ENCODE measurements at regions not wholly inside any gene's neighbourhood (a gene's known extent, or its start where the extent isn't known, plus 50 kb on each side); places are given as distances from the start of the nearest gene placed in this dataset.
A peak's percentile ranks its signal among the peaks of the same experiment; 100 is the strongest.

DNA sequence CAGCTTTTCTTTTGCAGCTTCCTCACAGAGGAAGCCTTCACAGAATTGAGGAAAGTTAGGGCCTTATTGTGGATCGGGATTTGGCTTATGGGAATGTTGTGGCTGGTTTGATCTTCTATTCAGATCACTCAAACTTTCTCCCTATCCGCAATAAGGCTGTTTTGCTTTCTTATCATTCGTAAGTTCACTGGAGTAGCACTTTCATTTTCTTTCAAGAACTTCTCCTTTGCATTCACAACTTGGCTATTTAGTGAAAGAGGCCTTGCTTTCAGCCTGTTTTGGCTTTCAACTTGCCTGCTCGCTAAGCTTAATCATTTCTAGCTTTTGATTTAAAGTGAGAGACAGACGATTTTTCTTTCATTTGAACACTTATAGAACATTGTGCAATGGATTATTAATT lies 181.9 kb upstream of the B3GALT2 start:
- no peaks in the 10 kb centered on the region for H3K36me3 ChIP-seq (ENCODE audit: insufficient read depth, low read length)
- no peak overlapping the region for H3K27ac ChIP-seq (ENCODE audit: low read depth, low read length, poor library complexity, severe bottlenecking)
- no peaks in the 10 kb centered on the region for H3K27me3 ChIP-seq (ENCODE audit: insufficient read depth, low read length)
- H3F3A ChIP-seq (ENCODE audit: insufficient read depth, low read length): no peaks in the 10 kb centered on the region
- no peaks in the 10 kb centered on the region for H3K9me2 ChIP-seq (ENCODE audit: low read depth, low read length)
- no peaks in the 10 kb centered on the region for H4K20me1 ChIP-seq (ENCODE audit: insufficient read depth, low read length)
- no peaks in the 10 kb centered on the region for H3K9me3 ChIP-seq (ENCODE audit: low read length)
- no peak overlapping the region for H3K4me3 ChIP-seq (ENCODE audit: low read depth, low read length, poor library complexity, severe bottlenecking)
- no peaks in the 10 kb centered on the region for H3K79me2 ChIP-seq (ENCODE audit: insufficient read depth, low read length)
- H2AFZ ChIP-seq (ENCODE audit: low read length): peak overlapping the region; percentile 62; the same call in 1 of the 2 replicates
- H3K4me1 ChIP-seq (ENCODE audit: insufficient read depth, low read length, severe bottlenecking): no peaks in the 10 kb centered on the region
- H3K9ac ChIP-seq (ENCODE audit: low read length): no peak overlapping the region
- peak overlapping the region; percentile 10; the same call in 1 of the 2 replicates for H3K4me2 ChIP-seq (ENCODE audit: low read length)
- TF ChIP-seq EZH2 (IDR thresholded peaks at IDR 0.05; ENCODE audit: borderline replicate concordance, low read length): no peak

DNA sequence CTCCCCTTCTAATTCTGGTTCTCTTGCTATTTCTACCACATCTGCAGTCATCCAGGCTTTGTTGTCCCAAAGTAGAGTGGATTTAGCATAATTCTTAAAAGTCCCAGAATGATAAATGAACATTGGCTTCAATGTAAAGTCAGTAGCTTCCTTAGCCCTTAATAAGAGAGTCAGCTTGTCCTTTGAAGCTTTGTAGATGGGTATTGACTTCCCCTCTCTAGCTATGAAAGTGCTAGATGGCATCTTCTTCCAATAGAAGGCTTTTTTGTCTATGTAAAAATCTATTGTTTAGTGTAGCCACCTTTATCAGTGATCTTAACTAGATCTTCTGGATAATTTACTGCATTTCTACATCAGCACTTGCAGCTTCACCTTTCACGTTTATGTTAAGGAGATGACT lies 181.4 kb upstream of the B3GALT2 start:
- Histone ChIP-seq H3K27me3 (ENCODE audit: insufficient read depth, low read length) (no peaks in the 10 kb centered on the region), H2AFZ (ENCODE audit: low read length) (peak overlapping the region; percentile 62), H3K4me3 (ENCODE audit: low read depth, low read length, poor library complexity, severe bottlenecking) (no peak overlapping the region), H3K9me3 (ENCODE audit: low read length) (no peaks in the 10 kb centered on the region), H3K36me3 (ENCODE audit: insufficient read depth, low read length) (no peaks in the 10 kb centered on the region), H3K79me2 (ENCODE audit: insufficient read depth, low read length) (no peaks in the 10 kb centered on the region), H3K27ac (ENCODE audit: low read depth, low read length, poor library complexity, severe bottlenecking) (no peak overlapping the region), H3F3A (ENCODE audit: insufficient read depth, low read length) (no peaks in the 10 kb centered on the region), H3K9ac (ENCODE audit: low read length) (no peak overlapping the region), H3K9me2 (ENCODE audit: low read depth, low read length) (no peaks in the 10 kb centered on the region), H3K4me2 (ENCODE audit: low read length) (peak overlapping the region; percentile 10; the same call in 1 of the 2 replicates), H3K4me1 (ENCODE audit: insufficient read depth, low read length, severe bottlenecking) (no peaks in the 10 kb centered on the region), H4K20me1 (ENCODE audit: insufficient read depth, low read length) (no peaks in the 10 kb centered on the region)
- no peak for TF ChIP-seq EZH2 (IDR thresholded peaks at IDR 0.05; ENCODE audit: borderline replicate concordance, low read length)
- TF ChIP-seq, protein P1, sequence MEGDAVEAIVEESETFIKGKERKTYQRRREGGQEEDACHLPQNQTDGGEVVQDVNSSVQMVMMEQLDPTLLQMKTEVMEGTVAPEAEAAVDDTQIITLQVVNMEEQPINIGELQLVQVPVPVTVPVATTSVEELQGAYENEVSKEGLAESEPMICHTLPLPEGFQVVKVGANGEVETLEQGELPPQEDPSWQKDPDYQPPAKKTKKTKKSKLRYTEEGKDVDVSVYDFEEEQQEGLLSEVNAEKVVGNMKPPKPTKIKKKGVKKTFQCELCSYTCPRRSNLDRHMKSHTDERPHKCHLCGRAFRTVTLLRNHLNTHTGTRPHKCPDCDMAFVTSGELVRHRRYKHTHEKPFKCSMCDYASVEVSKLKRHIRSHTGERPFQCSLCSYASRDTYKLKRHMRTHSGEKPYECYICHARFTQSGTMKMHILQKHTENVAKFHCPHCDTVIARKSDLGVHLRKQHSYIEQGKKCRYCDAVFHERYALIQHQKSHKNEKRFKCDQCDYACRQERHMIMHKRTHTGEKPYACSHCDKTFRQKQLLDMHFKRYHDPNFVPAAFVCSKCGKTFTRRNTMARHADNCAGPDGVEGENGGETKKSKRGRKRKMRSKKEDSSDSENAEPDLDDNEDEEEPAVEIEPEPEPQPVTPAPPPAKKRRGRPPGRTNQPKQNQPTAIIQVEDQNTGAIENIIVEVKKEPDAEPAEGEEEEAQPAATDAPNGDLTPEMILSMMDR (IDR thresholded peaks at IDR 0.05; ENCODE audit: low read length): no peak

DNA sequence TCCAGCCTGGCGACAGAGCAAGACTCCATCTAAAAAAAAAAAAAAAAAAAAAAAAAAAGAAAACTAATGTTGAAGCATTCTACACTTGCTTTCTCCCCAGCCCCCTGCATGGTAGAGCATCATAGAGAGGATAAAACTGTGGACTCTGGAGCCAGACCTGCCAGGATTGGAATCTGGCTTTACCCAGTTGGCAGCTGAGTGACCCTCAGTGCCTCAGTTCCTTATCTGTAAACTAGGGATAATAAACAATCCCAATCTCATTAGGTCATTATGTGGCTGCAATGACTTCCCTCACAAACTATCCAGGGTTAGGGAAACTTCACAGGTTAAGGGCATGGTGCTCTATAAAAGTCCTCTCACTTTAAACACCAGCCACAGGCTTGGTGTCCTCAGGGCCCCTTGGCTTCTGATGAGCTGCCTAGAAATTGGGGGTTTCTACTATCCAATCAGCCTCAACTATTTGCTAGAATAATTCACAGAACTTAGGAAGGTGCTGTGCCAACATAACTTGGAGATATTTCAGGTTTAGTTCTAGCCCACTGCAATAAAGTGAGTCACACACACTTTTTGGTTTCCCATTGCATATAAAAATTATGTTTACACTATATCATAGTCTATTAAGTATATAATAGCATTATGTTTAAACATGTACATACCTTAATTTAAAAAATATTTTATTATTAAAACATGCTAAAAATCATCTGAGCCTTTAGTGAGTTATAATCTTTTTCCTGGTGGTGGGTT lies 180.5 kb upstream of the B3GALT2 start:
- no peak overlapping the region for H3K4me3 ChIP-seq (ENCODE audit: low read depth, low read length, poor library complexity, severe bottlenecking)
- H3K36me3 ChIP-seq (ENCODE audit: insufficient read depth, low read length): no peaks in the 10 kb centered on the region
- no peaks in the 10 kb centered on the region for H4K20me1 ChIP-seq (ENCODE audit: insufficient read depth, low read length)
- H2AFZ ChIP-seq (ENCODE audit: low read length): no peak overlapping the region
- TF ChIP-seq EZH2 (IDR thresholded peaks at IDR 0.05; ENCODE audit: borderline replicate concordance, low read length): no peak
- TF ChIP-seq, protein P1 (IDR thresholded peaks at IDR 0.05; ENCODE audit: low read length): no peak
- H3K27me3 ChIP-seq (ENCODE audit: insufficient read depth, low read length): no peaks in the 10 kb centered on the region
- H3F3A ChIP-seq (ENCODE audit: insufficient read depth, low read length): no peaks in the 10 kb centered on the region
- H3K9ac ChIP-seq (ENCODE audit: low read length): no peak overlapping the region
- H3K4me2 ChIP-seq (ENCODE audit: low read length): no peak overlapping the region
- no peak overlapping the region for H3K27ac ChIP-seq (ENCODE audit: low read depth, low read length, poor library complexity, severe bottlenecking)
- no peaks in the 10 kb centered on the region for H3K9me3 ChIP-seq (ENCODE audit: low read length)
- no peaks in the 10 kb centered on the region for H3K4me1 ChIP-seq (ENCODE audit: insufficient read depth, low read length, severe bottlenecking)
- H3K79me2 ChIP-seq (ENCODE audit: insufficient read depth, low read length): no peaks in the 10 kb centered on the region
- no peaks in the 10 kb centered on the region for H3K9me2 ChIP-seq (ENCODE audit: low read depth, low read length)

DNA sequence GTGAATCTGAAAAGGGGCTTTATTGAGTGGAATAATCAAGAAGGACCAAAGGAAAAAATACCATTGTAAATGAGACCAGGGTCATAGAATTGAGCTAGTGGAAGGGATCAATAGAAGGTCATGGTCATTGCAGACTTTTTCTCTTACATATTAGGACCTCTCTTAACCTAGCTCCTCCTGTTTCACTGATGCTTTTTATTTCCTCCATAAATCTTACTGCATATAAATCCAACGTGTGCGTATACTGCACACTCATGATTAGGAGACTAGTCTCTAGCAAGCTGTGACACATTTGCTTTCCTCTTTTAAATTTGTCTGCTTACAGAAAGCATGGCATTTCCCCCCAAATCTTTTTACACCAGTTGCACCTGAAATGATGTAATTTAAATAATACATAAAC lies 179.6 kb upstream of the B3GALT2 start:
- Histone ChIP-seq H3K4me1 (ENCODE audit: insufficient read depth, low read length, severe bottlenecking) (no peaks in the 10 kb centered on the region), H3F3A (ENCODE audit: insufficient read depth, low read length) (no peaks in the 10 kb centered on the region), H3K36me3 (ENCODE audit: insufficient read depth, low read length) (no peaks in the 10 kb centered on the region), H3K9me3 (ENCODE audit: low read length) (no peaks in the 10 kb centered on the region), H3K27ac (ENCODE audit: low read depth, low read length, poor library complexity, severe bottlenecking) (no peak overlapping the region), H3K9me2 (ENCODE audit: low read depth, low read length) (no peaks in the 10 kb centered on the region), H3K9ac (ENCODE audit: low read length) (no peak overlapping the region), H2AFZ (ENCODE audit: low read length) (no peak overlapping the region), H3K4me2 (ENCODE audit: low read length) (no peak overlapping the region), H4K20me1 (ENCODE audit: insufficient read depth, low read length) (no peaks in the 10 kb centered on the region), H3K4me3 (ENCODE audit: low read depth, low read length, poor library complexity, severe bottlenecking) (no peak overlapping the region), H3K79me2 (ENCODE audit: insufficient read depth, low read length) (no peaks in the 10 kb centered on the region), H3K27me3 (ENCODE audit: insufficient read depth, low read length) (no peaks in the 10 kb centered on the region)
- TF ChIP-seq, protein P1 (IDR thresholded peaks at IDR 0.05; ENCODE audit: low read length): no peak
- TF ChIP-seq EZH2 (IDR thresholded peaks at IDR 0.05; ENCODE audit: borderline replicate concordance, low read length): no peak
